GF-D8 (cell line): ENCODE measurements at regions not wholly inside any gene's neighbourhood (a gene's known extent, or its start where the extent isn't known, plus 50 kb on each side); places are given as distances from the start of the nearest gene placed in this dataset.

ENCODE experiments used
- DNase-seq: peaks from one replicate; lab custom pipeline; 2025; lab: John Stamatoyannopoulos, UW

GRCh38 chr5:68872088-68872839 is 221.6 kb upstream of the SLC30A5 start:
- DNase-seq = no peak

DNA sequence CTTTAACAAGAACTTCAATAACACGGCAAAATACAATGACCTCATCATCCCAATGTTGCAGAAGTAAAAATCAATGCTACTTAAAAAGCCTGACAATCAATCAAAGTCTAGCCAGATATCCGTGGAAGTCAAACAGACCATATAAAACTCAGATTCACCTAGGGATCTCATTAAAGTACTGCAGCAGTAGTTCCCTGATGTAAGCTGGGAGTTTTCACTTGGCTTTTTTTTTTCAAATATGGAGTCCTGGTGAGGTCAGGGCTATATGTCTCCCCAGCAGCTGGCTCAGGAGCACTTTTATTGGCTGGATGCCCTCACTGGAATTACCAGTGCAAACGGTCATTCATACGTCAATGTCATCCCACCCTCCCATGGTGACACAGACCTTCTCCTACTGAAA is 220.6 kb upstream of the SLC30A5 start:
- no peak for DNase-seq

DNA sequence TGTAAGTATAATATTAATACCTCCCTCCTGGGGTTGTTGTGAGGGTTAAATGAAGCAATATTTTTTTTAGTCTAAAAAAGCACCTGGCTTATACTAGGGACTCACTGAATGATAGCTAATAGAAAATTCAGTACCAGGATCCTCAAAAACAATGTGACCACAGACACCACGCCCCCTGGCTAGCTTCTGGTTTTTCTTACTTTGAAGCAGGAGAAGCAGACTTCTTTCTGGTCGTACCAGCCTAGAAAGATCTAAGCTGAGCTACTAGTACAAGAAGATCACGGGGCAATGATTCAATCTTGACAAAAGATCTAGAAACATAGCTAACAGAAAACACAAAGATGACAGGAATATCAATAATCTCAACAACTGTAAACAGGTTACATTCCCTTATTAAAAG is 218.5 kb upstream of the SLC30A5 start:
- no peak for DNase-seq

GRCh38 chr5:68883436-68883835 is 210.4 kb upstream of the SLC30A5 start:
- DNase-seq = no peak

GRCh38 chr5:68884144-68884754 is 209.6 kb upstream of the SLC30A5 start:
- DNase-seq = no peak

GRCh38 chr5:68884883-68885282 is 208.9 kb upstream of the SLC30A5 start:
- no peak for DNase-seq

DNA sequence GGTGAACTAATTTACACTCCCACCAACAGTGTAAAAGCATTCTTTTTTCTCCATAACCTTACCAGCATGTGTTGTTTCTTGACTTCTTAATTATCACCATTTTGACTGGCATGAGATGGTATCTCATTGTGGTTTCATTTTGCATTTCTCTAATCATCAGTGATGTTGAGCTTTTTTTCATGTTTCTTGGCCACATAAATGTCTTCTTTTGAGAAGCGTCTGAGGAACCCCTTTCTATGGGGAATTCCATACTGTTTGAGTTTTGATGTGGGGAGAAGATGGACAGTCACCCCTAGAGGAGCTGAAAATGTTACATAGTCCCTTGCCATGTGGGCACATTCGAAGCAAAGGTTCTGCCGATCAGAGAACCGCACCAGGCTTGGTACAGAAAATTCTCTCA is 207.0 kb upstream of the SLC30A5 start:
- DNase-seq = no peak

DNA sequence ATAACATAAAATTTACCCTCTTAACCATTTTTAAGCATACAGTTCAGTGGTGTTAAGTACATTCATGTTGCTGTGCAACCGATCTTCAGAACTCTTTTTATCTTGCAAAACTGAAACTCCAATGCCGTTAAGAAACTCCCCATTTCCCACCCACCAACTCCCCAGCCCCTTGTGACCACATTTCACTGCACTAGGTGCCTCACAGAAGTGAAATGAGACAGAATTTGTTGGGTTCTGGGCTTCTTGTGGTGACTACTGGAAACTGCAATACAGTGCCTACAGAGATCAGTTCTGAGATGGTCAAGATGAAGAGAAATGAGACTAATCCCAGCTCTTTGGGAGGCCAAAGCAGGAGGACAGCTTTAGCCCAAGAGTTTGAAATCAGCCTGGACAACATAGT is 202.1 kb upstream of the SLC30A5 start:
- no peak for DNase-seq

GRCh38 chr5:68894673-68895072 is 199.1 kb upstream of the SLC30A5 start:
- no peak for DNase-seq

GRCh38 chr5:68898951-68899471 is 194.8 kb upstream of the SLC30A5 start:
- no peak for DNase-seq

GRCh38 chr5:68911840-68912690 is 181.7 kb upstream of the SLC30A5 start:
- DNase-seq = no peak

DNA sequence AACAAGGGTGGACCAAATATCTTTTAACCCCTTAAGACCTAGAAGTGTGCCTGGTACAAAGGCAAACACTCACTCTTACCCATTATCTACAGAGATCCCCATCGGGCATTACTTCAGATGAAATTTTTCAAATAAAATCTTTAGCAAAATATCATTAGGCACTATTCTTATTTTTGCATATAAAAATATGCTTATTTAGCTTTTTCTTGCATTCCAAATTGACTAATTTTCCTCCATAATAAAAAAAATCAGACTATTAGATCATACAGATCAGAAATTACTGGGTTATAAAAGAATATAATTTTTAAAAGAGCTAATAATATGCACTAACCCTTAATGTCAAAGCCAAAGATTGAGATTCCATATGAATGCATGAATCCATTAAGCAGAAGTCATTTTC is 178.7 kb upstream of the SLC30A5 start:
- DNase-seq = no peak

GRCh38 chr5:68918306-68918705 is 175.5 kb upstream of the SLC30A5 start:
- DNase-seq = no peak

- no peak for DNase-seq
Measured at GRCh38 chr5:68919988-68920490, 173.8 kb upstream of the SLC30A5 start.

GRCh38 chr5:68920888-68921287 is 172.9 kb upstream of the SLC30A5 start:
- DNase-seq = no peak

GRCh38 chr5:68922172-68922987 is 171.4 kb upstream of the SLC30A5 start:
- no peak for DNase-seq

GRCh38 chr5:68924481-68925145 is 169.2 kb upstream of the SLC30A5 start:
- no peak for DNase-seq

DNA sequence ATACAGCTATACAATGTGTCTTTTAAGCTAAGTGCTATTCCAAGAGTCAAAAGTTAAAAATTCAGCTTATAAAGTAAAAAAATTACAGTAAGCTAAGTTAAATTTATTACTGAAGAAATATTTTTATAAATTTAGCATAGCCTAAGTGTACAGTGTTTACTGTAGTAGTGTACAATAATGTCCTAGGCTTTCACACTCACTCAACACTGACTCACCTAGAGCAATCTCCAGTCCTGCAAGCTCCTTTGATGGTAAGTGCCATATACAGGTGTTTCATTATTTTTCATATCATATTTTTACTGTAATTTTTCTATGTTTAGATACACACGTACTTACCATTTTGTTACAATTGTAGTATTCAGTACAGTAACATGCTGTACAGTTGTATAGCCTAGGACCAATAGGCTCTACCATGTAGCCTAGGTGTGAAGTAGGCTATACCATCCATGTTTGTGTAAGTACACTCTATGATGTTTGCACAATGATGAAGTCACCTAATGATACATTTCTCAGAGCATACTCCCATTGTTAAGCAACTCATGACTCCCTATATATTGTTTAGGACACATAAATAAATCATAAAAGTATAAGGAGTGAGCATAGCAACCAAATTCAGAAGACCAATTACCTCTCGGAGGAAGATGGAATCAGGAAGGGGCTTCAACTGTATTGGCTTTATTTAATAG is 165.1 kb upstream of the SLC30A5 start:
- no peak for DNase-seq

DNA sequence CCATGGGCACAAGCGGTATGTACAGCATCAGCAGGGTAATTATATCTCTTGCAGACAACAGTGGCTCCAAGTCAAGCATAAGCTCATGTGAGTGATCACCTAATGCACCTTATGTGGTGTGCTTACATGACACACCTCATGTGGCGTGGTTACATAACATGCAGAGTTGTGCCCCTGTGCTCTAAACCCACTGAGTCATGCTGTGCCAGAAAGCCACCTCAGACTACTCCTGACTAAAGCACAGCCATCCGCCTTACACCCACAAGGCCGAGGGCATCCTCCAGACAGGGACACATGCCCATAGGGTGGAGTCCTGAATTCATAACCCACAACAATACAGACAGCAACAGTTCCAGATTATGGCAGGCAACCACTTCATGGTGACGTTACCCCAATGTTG is 163.7 kb upstream of the SLC30A5 start:
- DNase-seq = no peak

- no peak for DNase-seq
Measured at GRCh38 chr5:68932830-68933434, 160.9 kb upstream of the SLC30A5 start.
